ENCODE measurements at regions not wholly inside any gene's neighbourhood (a gene's known extent, or its start where the extent isn't known, plus 50 kb on each side); places are given as distances from the start of the nearest gene placed in this dataset.

DNA sequence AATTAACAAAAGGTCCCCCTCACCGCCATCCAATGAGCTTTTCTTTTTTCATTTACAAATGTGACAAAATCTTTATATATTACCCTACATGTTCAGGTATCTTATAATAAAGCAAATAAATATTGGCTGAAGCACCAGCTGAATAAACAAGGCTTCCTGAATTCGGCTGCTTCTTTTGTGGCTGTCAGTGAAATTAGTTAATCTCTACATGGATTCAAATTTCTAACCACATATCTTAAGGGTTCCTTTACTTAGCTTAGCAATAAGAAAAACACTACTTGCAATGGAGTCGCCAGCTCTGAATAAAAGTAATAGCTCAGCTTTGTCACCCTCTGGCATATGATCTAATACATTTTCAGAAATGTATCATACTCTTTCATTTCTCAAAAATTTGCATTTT lies 104.3 kb downstream of the CCNA1 start:
- TF ChIP-seq, protein P1, sequence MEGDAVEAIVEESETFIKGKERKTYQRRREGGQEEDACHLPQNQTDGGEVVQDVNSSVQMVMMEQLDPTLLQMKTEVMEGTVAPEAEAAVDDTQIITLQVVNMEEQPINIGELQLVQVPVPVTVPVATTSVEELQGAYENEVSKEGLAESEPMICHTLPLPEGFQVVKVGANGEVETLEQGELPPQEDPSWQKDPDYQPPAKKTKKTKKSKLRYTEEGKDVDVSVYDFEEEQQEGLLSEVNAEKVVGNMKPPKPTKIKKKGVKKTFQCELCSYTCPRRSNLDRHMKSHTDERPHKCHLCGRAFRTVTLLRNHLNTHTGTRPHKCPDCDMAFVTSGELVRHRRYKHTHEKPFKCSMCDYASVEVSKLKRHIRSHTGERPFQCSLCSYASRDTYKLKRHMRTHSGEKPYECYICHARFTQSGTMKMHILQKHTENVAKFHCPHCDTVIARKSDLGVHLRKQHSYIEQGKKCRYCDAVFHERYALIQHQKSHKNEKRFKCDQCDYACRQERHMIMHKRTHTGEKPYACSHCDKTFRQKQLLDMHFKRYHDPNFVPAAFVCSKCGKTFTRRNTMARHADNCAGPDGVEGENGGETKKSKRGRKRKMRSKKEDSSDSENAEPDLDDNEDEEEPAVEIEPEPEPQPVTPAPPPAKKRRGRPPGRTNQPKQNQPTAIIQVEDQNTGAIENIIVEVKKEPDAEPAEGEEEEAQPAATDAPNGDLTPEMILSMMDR (conservative IDR thresholded peaks at IDR 0.05; ENCODE audit: low read depth, low read length) = no peak
- no peak for TF ChIP-seq EZH2 (IDR thresholded peaks at IDR 0.05; ENCODE audit: borderline replicate concordance, low read depth, low read length, poor library complexity, severe bottlenecking)
